GM18909 (cell line): ENCODE measurements at regions not wholly inside any gene's neighbourhood (a gene's known extent, or its start where the extent isn't known, plus 50 kb on each side); places are given as distances from the start of the nearest gene placed in this dataset.

Source experiments
- ATAC-seq: cut with Tn5 transposase; IDR thresholded peaks from one replicate; pipeline ENCODE4 v1.9.1; 2021; ENCODE audit warnings: mild to moderate bottlenecking; ENCODE audit not compliant: unreplicated experiment, poor library complexity

DNA sequence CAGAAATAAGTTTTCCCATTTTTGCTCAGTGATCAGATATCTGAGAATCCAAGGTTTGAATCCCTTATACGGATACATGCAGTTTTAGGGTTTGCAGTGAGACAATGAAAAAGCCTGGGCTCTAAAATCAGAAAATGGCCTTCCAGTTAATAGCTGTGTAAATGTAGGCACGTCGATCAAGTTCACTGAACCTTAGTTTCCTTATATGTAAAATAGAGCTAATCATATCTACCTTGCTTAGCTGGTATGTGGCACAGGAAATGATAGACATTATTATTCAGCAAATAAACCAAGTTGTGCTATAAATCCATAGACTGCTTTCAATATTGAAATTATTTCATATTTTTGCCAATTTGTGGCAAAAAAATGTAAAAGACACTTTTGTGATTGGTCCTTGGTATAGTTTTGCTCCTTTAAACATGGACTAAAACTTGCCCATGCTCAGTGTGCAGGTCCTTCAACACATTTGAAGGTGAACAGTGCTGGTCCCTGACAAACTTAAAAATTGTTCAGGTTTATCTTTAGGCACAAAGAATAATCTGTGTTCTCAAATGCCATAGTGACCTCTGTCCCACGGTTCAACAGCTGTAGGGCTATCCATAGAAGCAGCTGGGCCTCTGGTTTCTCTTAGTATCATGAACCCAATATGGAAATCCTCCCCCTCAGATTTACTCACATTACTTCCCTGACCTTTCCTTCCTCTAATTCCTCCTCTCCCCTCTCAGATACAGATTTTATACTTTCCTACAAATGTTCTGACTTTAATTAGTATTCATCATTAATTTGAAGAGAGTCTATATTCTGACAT lies 51.0 kb downstream of the CCDC54 start:
- ATAC-seq: no peak

GRCh38 chr3:107429320-107430181 lies 52.3 kb downstream of the CCDC54 start:
- ATAC-seq: peak; percentile 61

GRCh38 chr3:107430214-107430995 lies 53.2 kb downstream of the CCDC54 start:
- ATAC-seq: no peak

DNA sequence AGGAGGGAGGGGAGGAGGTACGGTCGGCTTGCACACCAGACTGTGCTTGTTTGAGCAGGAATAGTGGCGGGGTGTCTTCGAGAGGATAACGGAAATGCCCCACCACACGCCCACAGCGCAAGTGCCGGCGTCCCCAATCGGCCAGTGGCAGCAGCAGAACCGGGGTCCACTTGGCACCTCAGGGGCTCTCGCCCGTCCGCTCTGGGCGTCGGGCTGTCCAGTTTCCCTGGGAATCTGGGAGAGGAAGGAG lies 53.7 kb downstream of the CCDC54 start:
- peak; percentile 43 for ATAC-seq

DNA sequence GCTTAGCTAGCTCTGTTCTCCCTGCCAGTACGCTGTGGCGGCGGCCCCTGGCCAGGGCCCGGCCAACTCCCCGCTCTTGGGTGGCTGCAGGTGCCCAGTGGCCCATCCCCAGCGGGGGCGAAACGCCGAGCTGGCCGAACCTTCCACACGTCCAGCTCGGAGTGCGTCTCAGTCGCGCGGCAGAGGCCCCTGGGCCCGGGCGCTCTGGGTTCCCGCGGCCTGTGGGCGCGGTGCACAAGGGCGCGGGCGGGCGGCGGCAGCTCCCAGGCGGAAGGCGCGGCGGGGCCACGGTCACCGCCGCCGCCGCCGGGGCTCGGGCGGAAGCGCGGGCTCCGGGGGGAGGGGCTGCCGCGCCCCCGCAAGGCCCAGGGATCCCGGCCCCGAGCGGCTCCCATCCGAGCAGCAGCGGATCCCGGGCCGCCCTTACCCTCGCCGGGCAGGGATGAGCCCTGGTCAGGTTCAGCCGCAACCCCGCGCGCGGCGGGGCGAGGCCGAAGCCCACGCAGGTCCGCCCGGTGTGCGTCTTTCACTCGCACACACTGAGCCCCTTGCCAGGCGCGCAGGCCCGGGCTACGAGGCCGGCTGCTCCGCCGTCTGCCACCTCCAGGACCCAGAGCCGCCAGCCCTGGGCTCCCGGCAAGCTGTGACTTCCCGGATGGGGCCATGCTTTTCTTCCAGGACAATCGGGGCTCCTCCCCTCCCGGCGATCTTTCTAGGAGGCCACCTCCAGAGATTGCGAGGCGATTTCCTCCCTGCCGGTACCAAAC lies 54.2 kb downstream of the CCDC54 start:
- peak; percentile 70 for ATAC-seq

GRCh38 chr3:107432013-107432515 lies 54.8 kb downstream of the CCDC54 start:
- no peak for ATAC-seq

- no peak for ATAC-seq
These were observed 55.4 kb downstream of the CCDC54 start for GRCh38 chr3:107432646-107433045.

- no peak for ATAC-seq
These were observed 58.8 kb downstream of the CCDC54 start for GRCh38 chr3:107436029-107436428.

GRCh38 chr3:107438671-107439070 lies 61.4 kb downstream of the CCDC54 start:
- no peak for ATAC-seq

DNA sequence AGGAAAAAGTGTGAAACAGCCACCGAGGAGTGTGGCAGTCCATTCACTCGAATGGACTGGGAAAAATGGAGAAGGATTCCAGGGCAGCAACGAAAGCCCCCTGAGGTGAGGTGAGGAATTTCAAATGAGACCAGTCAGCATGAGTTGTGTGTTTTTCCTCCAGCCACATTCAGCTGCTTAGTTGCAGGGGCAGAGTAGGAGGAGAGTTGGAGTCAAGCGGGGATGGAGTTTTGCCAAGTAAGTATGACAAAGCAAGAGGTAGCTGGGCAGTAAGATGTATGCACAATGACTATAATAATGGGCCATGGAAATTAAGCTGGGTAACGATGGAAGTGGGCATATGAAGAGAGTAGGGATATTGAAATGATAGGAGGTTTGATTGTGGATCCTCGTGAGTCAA lies 64.4 kb downstream of the CCDC54 start:
- ATAC-seq: no peak

DNA sequence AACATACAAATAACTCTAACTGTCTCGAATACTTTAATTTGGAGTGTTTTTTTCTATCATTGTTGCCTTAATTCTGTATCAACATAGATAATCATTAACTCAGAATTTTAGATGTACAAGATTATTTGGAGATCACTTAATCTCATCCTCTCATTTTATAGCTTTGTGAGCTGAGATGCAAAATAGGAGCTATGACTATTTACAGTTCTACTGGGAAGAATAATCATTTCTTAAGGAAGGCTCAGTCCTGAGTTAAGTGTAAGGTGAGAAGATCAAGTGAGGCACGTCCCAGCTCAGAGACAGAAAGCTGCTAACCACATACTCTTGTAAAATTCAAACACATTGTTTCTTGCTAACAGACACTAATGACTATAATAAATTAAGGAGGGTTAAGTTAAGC lies 66.2 kb downstream of the CCDC54 start:
- no peak for ATAC-seq

DNA sequence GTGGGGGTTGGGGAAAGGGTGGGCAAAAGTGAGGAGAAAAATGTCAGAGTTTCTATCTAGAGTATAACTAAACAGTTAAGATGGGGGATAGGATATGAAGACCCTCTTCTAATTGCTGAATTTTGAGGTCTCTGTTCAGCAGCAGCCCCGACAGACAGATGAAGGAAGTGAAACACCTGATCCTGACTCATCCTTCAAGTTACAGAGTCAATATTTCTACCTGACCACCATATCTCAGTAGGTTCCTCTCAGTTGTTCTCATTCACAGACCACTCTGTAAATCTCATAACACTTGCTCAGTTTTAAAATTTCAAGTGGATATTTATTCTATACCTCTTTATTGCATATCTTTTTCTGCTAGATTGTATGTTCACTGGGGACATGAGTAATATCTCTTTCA lies 69.5 kb downstream of the CCDC54 start:
- ATAC-seq: no peak

- no peak for ATAC-seq
These were observed 72.4 kb upstream of the BBX start for GRCh38 chr3:107450254-107450893.

GRCh38 chr3:107452436-107452835 lies 70.3 kb upstream of the BBX start:
- no peak for ATAC-seq

DNA sequence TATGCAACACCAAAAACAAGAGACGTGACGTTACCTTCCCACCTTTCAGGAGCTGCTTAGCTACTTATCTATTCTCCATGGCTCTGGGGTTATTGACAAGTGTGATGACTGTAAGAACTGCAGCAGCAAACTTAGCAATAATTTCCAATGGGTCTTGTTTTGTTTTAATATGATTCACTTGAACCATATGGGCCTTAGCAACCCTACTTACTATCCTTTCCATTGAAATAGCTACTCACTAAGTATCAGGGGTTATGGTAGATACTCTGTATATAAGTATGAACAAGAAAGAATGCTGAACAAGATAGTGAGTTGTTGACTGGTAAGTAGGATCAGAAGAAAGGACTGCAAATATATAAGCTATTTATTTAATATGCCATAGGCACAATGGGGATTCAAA lies 69.3 kb upstream of the BBX start:
- no peak for ATAC-seq

GRCh38 chr3:107455621-107456020 lies 67.1 kb upstream of the BBX start:
- no peak for ATAC-seq

GRCh38 chr3:107456501-107456900 lies 66.3 kb upstream of the BBX start:
- ATAC-seq: no peak

GRCh38 chr3:107458871-107459270 lies 63.9 kb upstream of the BBX start:
- ATAC-seq: no peak

GRCh38 chr3:107461721-107462120 lies 61.0 kb upstream of the BBX start:
- ATAC-seq: no peak

DNA sequence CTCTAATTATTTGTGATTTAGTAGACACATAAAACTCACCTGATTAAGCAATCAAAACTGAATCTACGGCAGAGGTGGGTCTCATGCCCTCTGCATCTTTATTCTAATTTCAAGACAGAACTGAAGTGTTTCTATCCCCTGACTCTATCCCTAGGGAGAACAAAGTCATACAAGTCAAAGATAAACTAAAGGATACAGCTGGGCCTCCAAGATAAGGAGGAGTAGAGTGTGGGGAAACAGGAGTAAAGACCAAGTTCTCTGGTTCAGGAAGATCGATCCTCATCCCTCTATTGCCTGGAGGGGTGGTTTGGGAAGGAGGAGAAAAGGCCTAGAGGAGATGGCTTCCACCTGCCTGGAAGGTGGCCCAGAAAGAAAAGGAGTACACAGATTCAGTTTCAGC lies 58.7 kb upstream of the BBX start:
- ATAC-seq: no peak
